Body of pancreas (tissue), 4 donors: ENCODE measurements at regions not wholly inside any gene's neighbourhood (a gene's known extent, or its start where the extent isn't known, plus 50 kb on each side); places are given as distances from the start of the nearest gene placed in this dataset.

Experiments used
- POLR2A ChIP-seq, 3 donors: fragments of 450-650 bp; IDR thresholded peaks; one replicate each; pipeline ENCODE4 v1.6.1; 2016; ENCODE audit warnings: antibody characterized with exemption in 3 of 3, mild to moderate bottlenecking in 2 of 3
- TF ChIP-seq, protein P1 (sequence below), 7 experiments: fragments of 450-650 bp in 4 of 7; fragments of 200-600 bp in 3 of 7; sonication (generic) in 3 of 7; IDR thresholded peaks; one replicate each; pipeline ENCODE4 v1.5.1; 2016 to 2019; ENCODE audit warnings: antibody characterized with exemption in 7 of 7

DNA sequence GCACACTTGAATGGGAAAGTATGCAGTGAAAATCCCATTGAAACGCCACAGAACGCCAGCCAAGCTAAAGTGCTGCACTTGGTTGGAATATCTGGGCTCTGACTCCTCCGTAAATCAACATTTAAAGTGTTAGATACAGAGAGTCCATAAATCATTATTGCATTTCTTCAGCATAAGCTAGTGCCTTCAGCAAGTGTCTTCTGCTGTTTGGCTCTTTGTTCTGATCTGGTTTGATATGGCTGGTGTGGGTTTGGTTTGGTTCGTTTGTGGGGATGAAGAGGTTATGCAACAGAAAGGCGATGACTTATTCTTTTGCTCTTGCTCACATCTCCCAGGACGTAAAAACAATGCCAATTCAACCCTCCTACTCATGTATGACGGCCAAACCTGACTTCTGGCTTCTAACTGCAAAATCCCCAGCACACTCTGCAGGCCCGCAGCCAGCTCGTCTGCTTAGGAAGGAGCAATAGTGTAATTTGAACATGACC lies 121.8 kb upstream of the ERG start:
- TF ChIP-seq, protein P1, sequence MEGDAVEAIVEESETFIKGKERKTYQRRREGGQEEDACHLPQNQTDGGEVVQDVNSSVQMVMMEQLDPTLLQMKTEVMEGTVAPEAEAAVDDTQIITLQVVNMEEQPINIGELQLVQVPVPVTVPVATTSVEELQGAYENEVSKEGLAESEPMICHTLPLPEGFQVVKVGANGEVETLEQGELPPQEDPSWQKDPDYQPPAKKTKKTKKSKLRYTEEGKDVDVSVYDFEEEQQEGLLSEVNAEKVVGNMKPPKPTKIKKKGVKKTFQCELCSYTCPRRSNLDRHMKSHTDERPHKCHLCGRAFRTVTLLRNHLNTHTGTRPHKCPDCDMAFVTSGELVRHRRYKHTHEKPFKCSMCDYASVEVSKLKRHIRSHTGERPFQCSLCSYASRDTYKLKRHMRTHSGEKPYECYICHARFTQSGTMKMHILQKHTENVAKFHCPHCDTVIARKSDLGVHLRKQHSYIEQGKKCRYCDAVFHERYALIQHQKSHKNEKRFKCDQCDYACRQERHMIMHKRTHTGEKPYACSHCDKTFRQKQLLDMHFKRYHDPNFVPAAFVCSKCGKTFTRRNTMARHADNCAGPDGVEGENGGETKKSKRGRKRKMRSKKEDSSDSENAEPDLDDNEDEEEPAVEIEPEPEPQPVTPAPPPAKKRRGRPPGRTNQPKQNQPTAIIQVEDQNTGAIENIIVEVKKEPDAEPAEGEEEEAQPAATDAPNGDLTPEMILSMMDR (IDR thresholded peaks at IDR 0.05) = no peak
- TF ChIP-seq POLR2A (IDR thresholded peaks at IDR 0.05) = no peak
